Fibroblast of lung (primary cell): ENCODE measurements at regions not wholly inside any gene's neighbourhood (a gene's known extent, or its start where the extent isn't known, plus 50 kb on each side); places are given as distances from the start of the nearest gene placed in this dataset.

Source experiments
- CTCF ChIP-seq, 2 donors: IDR thresholded peaks in 1 of 2; conservative IDR thresholded peaks in 1 of 2; 1 replicate in 1 of 2; 2 replicates in 1 of 2; pipeline ENCODE4 v1.5.1; 2011 to 2012; ENCODE audit warnings: low read length in 2 of 2, control low read depth in 1 of 2, inconsistent platforms in 1 of 2, low read depth in 1 of 2, mild to moderate bottlenecking in 1 of 2
- EZH2 ChIP-seq: IDR thresholded peaks from 2 replicates; pipeline ENCODE4 v1.5.1; 2012; ENCODE audit warnings: low read length, control low read depth, mild to moderate bottlenecking; ENCODE audit errors: missing control alignments

DNA sequence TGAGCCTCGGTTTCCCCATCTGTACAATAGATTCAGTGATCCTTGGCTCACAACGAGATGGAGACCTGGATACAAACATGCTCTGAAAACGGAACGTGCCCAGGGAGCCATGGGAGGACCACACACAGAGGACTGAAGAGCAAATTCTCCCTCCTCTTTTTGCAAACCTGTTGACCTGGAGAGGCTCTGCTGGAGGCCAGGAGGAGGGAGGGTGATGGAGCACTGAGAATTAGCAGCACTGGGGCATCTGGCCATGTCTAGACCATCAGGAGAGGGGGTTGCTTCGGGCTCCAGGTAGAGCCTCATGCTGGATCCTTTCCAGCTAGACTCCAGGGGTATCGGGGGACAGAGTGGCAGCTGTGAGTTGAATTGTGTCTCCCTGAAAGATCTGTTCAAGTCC, 97.4 kb upstream of the GPR26 start:
- TF ChIP-seq CTCF (conservative IDR thresholded peaks at IDR 0.05 in 1 of 2, IDR thresholded peaks at IDR 0.05 in 1 of 2; ENCODE audit: low read depth in 1 of 2, low read length in 2 of 2): no peak
- TF ChIP-seq EZH2: no peak
